ENCODE measurements at regions not wholly inside any gene's neighbourhood (a gene's known extent, or its start where the extent isn't known, plus 50 kb on each side); places are given as distances from the start of the nearest gene placed in this dataset.
"Not testable (repeated sequence)": the region's sequence is repeated elsewhere in the genome, so short reads cannot be mapped to it uniquely, and the experiment has no call there.

DNA sequence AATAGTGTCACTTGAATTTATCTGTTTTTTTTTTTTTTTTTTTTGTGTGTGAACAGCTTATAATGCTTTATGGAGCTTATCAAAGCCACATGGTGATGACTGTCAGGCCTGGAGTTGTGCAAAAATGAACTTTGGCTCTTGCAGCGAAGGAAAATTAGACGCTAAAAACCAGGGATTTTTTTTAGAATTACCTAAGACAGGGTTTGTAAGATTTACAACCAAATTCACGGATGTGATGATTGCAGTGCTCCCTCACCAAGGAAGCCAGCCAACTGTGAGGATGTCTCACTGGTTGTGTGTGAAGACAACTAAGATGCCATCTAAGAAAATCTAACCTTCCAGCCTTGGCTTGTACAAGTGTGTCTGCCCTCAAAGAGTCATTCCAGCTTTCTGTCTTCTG lies 127.1 kb upstream of the SLC4A4 start:
- DNase-seq, result no peak

DNA sequence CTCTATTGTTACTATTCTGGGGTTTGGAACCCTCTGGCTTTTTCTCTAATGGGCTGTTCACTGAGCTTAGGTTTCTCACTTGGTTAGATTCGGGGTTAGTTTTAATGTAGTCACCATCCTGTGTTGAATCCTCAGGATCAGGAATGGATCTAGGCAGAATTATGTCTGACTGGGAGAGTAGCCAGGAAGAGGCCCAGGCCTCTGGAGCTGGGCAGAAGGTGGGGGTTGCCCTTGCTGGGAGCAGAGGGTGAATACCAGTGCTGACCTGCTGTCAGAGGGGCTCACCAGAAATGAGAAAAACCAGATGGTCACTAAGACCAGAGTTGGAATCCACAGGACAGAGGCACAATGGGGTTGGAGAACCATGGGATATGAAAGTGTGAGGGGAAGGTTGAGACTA lies 126.6 kb upstream of the SLC4A4 start:
- DNase-seq, result no peak

DNA sequence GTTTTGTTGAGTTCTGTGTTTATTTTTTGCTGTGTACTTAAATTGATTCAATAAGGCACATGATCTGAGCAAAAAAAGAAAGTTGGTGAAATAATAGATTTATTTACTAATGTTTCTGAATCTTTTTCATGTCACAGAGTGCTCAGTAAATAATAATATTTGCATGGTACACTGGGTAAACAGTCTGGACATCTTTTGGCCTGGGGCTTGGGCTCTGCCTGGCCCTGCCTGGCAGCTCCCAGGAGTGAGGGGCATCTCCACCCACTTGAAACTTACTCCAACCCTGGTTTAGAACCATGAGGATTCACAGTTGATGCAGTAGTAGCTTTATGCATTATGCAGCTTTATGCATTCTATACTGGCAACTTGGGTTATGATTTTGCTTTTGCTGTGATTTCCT lies 124.2 kb upstream of the SLC4A4 start:
- no peak for DNase-seq

GRCh38 chr4:71216316-71216959 lies 122.4 kb upstream of the SLC4A4 start:
- no peak for DNase-seq

- DNase-seq, result no peak
Measured at GRCh38 chr4:71217688-71218087, 121.1 kb upstream of the SLC4A4 start.

- DNase-seq, result not testable (repeated sequence)
Measured at GRCh38 chr4:71220848-71221247, 118.0 kb upstream of the SLC4A4 start.

DNA sequence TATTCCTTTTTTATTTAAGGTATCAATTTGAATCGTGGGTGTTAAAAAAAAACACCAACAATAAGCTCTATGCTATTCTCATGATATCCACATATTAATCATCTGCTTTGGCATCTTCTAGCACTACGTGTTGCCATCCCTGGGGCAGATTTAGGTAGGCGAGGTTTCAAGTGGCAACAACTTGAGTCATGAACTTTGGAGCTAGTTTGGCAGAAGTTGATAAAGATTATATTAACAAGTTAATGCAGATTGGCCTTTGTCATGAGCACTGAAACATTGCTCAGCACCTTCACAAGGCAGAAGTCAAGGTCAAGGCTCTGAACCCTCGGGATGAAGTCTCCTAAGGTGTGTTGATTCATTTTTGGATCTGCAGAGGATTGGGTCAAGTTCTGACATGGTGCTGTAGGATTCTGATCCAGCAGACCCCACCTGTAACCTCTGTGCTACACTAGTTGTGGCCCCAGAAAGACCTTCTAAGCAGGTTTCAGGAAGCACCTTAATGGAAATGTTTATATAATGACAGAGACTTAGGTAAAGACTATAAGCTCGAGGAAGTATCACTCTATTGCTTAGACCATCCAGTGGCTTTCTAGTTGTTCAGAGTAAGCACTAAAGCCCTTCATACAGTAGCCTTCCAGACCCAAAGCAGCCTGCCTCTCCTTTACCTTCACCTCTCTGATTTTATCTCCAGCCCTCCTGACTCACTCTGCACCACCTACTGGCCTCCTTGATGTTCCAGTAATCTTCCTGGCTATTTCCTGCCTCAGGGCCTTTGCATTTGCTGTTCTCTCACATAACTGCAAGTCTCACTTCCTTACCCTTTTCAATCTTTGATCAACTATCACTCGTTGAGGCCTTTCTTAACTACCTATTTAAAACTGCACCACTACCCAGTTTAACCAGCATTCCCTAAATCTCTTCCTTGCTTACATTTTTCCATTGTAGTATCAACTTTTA lies 117.0 kb upstream of the SLC4A4 start:
- no peak for DNase-seq

- DNase-seq, result no peak
Measured at GRCh38 chr4:71222661-71223060, 116.2 kb upstream of the SLC4A4 start.

DNA sequence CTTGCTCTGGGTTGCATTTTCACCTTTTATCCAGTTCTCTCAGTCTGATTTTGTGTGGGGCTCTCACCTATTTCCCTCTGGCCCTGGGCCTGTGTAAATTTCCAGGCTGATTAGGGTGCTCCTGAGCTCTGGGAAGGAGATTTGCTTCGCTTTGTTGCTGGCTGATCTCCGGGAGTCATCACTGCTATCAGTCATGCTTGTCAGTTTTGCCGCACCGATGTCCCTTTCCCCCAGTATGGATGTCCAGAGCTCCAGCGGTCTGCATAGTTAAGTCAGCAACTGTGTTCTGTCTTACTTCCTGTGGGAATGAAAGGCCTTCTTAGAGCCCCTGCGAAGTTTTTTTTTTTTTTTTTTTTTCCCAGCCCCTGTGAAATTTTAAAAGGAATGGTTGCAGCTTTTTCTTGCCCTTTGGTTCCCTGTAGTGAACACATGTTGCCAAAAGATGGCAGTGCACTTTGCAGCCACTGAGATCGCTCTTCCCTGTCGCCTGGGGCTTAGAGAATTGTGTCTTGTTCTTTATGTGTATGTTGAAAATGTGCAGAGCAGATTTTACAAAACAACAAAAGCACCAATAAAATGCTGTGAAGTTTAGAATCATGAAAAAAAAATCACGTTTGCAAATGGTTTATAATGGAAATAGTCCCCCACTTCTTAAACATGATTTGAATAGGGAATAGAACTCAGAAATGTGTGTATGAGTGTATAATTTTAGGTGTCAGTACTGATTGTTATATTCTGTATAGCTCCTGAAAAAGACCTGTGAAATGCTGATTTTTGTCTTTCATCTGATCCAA lies 109.1 kb upstream of the SLC4A4 start:
- DNase-seq, result no peak

DNA sequence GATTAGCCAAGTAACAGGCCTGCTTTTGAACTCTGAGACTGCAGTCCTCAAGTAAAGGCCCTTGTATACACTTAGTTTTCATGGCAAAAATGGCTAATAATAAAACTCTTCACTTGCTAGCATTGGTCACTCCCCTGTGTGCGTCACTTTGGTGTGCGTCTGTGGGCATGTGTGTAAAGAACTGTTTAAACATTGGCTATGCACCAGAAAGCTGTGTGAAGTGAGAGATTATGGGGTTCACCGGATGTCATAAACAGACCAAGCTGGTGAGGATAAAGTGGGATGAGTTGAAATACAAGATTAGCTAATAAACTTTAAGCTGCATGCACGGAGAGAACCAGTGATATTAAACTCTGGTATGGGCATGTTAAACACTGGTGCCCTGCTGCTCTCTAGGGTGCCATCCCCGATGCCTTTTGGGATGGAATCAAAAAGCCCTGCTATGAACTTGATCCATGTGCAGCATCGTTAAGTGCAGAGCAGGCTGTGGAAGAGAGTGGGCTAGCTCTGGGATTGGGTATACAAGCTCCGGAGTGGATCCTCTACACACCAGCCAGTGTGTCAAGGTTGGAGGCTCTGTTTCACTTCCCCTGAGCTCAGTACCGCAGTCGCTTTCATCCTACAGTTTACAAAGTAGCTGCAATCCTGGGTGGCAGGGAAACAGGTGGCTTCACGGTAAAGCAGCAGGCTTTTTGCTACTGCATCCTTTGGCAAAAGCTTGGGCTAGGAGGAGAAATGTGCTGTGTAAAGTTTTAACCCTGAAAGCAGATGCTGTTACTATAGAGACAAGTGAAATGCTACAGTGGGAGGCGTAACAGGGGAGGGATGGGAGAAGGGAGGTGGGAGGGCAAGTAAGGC lies 108.3 kb upstream of the SLC4A4 start:
- DNase-seq, result no peak

DNA sequence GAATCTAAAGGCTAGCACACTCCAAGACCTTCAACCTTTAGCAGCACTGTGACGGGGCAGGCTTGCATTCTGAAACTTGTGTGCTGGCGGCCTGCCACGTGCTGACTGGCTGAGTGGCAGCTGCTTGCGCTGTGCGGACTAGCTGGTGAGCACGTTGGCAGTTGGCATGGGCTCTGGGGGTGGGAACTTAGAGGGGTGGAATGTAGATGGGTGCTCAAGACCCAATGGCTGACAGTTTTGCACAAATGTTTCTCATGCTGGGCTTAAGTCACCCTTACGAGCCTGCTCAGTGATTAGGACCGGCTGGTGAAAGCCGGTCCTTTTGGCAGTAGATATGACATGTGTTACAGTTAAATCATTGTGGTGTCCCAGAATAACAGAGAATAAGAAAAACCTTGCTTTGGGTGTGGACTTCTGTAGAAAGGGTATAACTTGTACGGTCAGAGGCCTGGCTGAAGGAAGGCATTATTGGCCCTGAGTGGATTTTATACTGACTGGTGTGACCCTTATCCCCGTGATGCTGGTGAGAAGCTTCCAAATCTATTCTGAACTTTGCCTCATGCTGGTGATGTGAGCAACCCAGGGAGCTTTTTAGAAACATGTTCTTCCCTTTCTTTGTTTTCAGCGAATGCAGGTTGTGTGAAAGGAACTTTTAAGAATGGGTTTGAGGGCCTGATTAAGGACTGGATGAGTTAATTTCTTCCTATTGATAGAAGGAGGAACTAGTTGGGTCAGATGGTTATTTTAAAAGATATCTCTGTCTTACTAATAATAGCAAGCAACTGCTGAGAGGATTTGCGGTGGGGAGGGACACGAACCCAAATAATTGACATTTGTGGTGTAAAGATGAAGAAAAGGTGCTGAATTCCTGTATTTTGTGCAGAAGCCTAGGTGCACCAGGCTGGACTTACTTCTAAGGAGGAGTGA lies 107.4 kb upstream of the SLC4A4 start:
- no peak for DNase-seq

- DNase-seq, result no peak
Measured at GRCh38 chr4:71232056-71232430, 106.8 kb upstream of the SLC4A4 start.

- DNase-seq, result no peak
Measured at GRCh38 chr4:71232846-71233245, 106.0 kb upstream of the SLC4A4 start.

DNA sequence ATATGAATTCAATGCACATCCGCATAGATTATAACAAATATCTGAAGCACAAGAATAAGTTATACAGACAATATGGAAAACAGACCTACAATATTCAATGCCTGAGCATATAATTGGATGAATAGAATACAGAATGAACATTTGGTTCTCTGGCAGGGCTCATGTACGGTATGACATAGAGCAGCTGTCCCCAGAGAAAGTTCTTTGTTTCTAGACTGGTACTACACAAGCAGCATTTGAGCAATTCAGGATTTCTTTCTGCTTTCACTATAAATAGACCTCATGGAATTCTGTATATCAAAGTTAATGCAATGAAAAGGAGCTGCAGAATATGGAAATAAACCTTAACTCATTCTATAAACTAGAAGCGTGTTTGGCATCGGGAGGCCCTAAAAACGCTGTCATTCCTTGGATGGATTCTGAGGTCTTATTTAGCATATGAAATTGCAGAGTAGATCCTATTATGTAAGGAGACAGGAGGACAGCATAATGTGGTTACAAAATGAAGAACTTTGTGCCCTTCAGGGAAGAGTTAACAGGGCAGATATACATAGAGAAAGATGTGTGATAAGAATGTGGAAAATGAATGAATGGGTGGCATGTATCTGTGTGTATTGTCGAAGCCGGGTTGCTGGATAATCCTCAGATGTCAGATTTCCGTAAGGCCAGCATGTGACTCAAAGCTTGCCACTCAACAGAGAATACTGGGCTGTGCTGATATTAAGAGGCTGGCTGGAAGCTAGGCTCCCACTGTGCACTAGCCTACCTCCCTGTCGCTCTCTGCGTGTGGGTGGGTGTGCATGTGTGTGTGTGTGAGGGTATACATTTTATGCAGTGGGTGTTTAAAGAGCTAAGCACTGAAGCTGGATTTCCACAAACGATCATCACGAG lies 103.3 kb upstream of the SLC4A4 start:
- DNase-seq, result no peak

GRCh38 chr4:71236226-71236625 lies 102.6 kb upstream of the SLC4A4 start:
- no peak for DNase-seq

- no peak for DNase-seq
Measured at GRCh38 chr4:71237641-71238040, 101.2 kb upstream of the SLC4A4 start.

GRCh38 chr4:71239365-71239764 lies 99.5 kb upstream of the SLC4A4 start:
- DNase-seq, result no peak

GRCh38 chr4:71240094-71240493 lies 98.7 kb upstream of the SLC4A4 start:
- no peak for DNase-seq

GRCh38 chr4:71241501-71242288 lies 97.1 kb upstream of the SLC4A4 start:
- no peak for DNase-seq
